ENCODE measurements at regions not wholly inside any gene's neighbourhood (a gene's known extent, or its start where the extent isn't known, plus 50 kb on each side); places are given as distances from the start of the nearest gene placed in this dataset.

- TF ChIP-seq, protein P1, sequence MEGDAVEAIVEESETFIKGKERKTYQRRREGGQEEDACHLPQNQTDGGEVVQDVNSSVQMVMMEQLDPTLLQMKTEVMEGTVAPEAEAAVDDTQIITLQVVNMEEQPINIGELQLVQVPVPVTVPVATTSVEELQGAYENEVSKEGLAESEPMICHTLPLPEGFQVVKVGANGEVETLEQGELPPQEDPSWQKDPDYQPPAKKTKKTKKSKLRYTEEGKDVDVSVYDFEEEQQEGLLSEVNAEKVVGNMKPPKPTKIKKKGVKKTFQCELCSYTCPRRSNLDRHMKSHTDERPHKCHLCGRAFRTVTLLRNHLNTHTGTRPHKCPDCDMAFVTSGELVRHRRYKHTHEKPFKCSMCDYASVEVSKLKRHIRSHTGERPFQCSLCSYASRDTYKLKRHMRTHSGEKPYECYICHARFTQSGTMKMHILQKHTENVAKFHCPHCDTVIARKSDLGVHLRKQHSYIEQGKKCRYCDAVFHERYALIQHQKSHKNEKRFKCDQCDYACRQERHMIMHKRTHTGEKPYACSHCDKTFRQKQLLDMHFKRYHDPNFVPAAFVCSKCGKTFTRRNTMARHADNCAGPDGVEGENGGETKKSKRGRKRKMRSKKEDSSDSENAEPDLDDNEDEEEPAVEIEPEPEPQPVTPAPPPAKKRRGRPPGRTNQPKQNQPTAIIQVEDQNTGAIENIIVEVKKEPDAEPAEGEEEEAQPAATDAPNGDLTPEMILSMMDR (IDR thresholded peaks at IDR 0.05) = no peak
- TF ChIP-seq ZFX (IDR thresholded peaks at IDR 0.05; ENCODE audit: borderline replicate concordance) = no peak
Observed at GRCh38 chr2:220876080-220876824, 695.9 kb downstream of the EPHA4 start.

Measured in 22Rv1 (cell line).